ENCODE measurements at regions not wholly inside any gene's neighbourhood (a gene's known extent, or its start where the extent isn't known, plus 50 kb on each side); places are given as distances from the start of the nearest gene placed in this dataset.

DNA sequence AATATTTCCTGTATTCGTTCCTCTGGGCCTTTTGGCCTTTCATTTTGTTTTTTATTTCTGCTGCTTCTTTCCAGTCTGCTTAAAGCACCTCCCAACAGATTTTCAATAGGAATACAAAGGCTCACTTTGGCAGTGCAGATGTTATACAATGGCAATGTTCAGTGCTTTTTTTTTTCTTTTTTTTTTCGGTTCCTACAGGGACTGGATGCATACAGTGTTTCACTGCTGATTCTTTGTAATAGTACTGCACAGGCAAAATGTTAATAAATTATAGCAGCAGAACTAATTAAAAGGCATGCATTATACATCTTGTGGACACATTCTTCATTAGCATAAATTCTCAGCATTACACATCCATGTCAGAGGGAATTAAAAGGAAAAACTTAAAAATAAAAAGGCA lies 356.6 kb upstream of the C9orf72 start:
- DNase-seq, result no peak

DNA sequence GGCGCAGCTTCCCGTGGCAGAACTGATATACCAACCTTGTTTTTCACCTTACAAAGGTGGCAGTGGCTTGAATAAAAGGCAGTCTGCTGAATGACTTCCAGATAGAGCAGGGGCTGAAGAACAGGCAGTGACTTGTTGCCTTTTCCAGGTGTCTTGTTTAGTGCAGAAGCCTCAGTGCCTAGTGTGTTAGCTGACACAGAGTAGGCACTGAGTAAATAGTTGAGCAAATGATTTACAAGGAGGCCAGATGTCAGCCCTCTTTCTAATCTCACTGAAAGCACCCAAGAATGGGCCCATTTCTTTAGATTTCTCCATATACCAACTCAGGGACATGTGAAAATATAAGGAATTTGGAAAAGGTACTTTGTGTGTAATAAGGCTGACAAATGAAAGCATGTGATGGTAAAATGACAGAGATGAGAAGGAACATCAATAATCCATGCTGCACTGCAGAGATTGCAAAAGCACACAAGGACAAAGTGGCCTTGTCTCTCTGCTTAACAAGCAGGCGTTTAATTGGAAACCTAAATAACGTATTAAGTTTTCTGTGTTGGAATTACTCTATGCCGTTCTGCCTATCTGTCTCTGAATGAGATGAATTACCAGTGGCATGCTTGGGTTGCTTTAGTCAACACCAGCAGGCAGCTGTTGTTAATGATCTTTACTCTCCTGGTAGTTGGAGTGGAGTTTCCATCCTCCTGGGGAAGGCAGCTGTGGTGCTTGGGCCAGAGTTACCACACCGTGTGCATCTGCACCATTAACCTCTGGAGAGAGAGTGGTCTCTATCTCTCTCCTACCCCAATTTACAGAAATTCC lies 360.1 kb upstream of the C9orf72 start:
- DNase-seq, result peak; percentile 74

DNA sequence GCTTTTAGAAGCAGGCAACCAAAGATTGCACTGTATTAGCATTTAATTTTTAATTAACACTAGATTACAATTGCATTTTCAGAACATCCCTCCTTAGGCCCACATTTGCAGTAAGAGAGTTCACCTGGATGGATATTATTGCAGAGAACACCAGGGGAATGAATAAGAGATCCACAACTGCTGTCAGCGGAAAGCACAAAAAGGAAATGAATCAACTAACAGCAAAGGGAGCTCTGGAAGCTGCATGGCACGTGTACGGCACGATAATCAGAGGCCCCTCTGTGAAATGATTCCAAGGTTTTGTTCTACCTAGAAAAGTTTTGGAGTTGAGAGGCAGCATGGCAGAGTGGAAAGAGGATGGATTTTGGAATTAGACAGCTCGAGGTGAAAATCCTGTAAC lies 361.2 kb upstream of the C9orf72 start:
- no peak for DNase-seq

- DNase-seq, result no peak
These were observed 365.9 kb upstream of the C9orf72 start for GRCh38 chr9:27939186-27939585.

- no peak for DNase-seq
These were observed 367.3 kb upstream of the C9orf72 start for GRCh38 chr9:27940535-27940934.

GRCh38 chr9:27943501-27943900 lies 370.2 kb upstream of the C9orf72 start:
- DNase-seq, result no peak

- no peak for DNase-seq
These were observed 372.1 kb upstream of the C9orf72 start for GRCh38 chr9:27945386-27945785.

- no peak for DNase-seq
These were observed 377.1 kb upstream of the C9orf72 start for GRCh38 chr9:27950382-27950781.

GRCh38 chr9:27954858-27955257 lies 381.6 kb upstream of the C9orf72 start:
- DNase-seq, result no peak

DNA sequence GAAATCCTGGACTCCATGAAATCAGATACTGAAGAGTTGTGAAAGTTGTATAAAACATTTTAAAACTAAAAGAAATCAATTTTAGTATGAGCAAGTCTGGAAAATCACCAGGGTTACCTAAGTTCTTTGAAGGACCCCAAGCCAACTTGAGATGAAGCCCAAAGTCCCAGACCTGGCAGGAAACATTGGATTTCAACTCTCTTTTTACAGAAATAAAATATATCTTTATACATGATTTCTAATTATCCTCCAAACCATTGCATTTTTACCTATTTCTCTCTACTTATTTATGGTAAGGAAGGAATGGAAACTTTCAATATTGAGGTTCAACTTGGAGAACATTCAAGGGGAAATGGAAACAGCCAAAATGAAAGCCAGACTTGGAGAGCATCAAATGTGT lies 390.6 kb upstream of the C9orf72 start:
- DNase-seq, result no peak

DNA sequence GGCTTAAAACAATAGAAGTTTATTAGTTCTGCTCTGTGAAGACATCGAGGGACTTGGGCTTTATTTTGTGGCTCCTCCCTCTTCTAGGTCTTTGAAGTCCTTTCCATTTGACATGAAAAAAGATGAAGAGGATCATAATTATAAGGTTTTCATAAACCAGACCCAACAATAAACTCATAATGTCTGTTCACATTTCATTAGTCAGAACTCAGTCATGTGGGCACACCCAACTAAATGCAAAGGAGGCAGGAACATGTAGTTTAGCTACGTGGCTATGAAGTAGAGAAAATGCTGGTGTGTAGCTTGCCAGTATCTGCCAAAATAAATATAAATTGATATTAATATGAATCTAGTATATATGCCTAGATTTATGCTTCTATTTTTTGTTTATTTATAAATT lies 393.9 kb upstream of the C9orf72 start:
- no peak for DNase-seq

DNA sequence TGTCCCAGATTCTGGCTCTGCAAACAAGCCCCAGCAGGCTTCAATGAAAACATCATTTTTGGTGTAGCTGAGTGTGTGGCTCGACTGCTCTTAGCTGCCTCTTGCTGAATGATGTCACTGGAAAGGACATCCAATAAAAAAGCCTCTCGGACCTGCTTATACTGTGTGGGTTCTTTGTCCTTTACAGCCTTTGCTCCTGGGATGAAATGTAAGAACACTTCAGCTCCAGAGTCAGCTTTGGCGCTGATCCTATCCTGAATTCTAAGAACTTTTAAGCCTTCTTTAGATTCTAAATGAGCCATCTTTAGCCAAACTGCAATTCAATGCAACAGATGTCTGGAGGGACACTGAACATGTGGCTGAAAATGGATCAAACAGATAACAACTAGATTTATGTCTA lies 404.6 kb upstream of the C9orf72 start:
- no peak for DNase-seq

DNA sequence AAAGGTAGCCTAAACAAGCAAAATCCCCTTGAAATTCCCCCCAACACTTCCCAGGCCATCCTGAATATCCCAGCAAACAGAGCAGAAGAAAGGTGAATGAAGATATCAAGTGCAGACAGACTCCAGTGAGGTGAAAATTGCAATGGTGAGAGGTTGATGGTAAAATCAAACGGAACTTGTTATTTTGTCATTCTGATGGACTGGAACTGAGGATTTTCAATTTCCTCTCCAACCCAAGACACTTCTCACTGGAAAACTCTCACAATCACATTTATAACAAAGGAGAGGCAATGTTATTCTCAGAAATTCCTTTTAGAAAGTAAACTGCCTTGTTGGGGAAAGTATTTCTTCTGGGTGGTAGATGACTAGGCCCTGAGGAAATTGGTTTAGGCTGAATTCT lies 412.4 kb upstream of the C9orf72 start:
- DNase-seq, result no peak

DNA sequence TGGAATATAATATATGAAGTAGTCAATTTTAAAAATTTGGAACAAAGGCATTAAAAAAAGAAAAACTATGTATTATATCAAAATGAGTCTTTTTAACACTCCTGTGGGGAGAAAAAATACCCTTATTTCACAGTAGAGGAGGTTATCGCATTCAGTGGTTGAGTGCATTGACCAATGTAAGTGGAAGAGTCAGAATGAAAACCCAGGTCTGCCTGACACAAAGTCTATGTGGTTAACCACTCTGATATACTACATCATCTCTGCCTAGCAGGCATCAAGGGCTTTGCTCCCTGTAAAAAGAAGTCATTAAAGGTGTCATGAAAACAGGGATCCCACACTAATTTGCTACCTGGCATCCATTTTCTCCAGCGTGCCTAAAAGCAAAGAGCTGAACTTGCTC lies 417.2 kb upstream of the C9orf72 start:
- no peak for DNase-seq

DNA sequence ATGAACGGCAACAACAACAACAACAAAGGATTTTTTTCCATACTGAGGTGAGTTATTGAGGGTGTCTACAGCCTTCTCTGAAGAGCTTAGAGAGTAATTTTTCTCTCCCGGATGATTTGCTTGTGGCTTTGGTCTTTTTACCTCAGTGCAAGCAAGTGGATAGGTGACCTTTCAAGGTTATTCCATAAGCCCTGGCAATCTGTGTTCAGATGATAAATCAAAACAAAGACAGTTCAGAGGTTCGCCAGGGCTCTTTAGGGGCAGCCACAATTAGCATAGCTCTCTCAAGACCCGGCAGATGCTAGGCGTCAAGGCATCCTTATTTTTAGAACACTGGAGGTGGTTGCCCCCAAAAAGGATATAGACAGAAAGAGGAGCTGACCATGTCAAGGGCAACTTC lies 417.9 kb upstream of the C9orf72 start:
- no peak for DNase-seq

DNA sequence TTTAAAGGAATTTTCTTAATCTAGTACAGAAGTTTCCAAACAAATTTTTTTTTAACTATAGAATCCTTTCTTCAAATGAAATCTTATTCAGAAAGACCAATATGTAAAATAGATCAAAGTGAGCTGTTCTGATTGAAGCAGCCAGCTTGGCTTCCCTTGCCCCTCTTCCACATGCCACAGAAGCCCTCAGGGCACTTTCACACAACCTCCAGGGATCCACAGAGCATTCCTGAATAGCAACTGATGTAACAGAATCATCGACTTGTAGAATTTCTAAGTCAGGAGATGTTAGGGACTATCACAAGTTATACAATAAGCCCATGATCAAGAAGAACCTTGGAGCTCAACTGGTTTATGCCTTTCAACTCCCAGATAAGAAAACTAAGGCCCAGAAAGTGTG lies 427.8 kb upstream of the C9orf72 start:
- no peak for DNase-seq

DNA sequence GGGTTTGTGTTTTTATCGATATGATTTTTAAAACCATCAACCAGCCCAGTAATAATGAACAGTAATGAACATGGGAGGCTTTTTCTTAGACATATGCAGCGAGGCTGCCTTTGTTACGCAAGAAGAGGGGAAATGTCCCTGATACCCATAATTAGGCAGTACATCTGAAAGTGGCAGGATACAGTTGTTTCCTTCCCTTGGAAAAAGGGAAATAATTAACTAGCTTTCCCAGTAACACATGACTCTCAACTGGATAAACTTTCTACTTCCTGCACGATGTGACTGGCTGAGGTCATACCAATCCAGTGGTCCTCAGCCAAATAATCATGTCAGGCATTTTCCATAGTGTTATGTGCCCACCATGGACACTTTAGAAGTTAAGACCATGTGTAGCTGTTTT lies 431.6 kb upstream of the C9orf72 start:
- DNase-seq, result no peak

DNA sequence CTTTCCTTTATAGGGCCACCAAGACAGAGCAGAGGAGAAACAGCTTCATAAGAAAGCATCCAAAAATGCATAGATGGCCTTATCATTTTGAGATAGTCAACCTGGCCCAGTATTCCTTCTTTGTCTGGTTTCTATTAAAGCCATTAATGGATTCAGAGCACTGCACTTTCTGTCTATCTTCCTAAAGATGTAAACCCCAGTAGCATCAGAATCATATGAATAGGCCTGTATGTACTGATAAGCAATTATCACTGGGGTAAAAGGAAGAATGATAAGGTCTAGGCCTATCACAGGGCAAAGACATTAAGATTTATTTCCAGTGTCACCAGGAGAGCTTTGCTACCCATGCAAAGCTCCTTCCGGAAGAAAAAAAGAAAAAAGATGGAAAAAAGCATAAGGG lies 432.5 kb upstream of the C9orf72 start:
- DNase-seq, result no peak

DNA sequence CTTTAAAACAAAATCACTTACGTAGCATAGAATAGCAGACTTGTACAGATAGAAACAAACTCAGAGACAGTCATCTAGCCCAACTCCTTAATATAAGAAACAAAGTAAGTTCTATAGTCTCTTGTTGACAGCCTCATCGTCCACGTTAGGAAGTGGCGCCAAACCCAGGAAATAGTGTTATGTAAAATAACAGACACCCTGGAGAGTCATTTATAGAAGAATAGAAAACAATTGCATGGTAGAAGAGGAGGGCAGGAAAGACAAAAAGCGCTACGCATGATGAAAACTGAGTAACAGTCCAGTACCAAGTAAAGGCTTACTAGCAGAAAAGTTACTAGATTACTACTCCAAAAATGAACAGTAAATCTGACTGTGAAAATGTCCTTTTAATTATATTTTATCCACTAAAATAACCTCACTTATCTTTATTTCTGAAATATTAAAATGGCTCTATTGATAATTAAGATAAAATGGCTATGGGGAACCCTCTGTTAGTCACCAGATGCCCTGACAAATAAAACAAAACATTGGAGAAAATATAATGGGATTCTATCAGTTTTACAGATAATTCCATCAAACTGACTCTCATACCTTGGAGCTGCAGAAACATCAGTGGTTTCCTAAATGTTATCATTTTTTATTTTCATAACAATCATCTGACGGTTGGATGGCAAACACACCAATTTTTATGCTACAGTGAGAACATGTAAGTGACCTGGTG lies 434.0 kb upstream of the C9orf72 start:
- DNase-seq, result no peak

DNA sequence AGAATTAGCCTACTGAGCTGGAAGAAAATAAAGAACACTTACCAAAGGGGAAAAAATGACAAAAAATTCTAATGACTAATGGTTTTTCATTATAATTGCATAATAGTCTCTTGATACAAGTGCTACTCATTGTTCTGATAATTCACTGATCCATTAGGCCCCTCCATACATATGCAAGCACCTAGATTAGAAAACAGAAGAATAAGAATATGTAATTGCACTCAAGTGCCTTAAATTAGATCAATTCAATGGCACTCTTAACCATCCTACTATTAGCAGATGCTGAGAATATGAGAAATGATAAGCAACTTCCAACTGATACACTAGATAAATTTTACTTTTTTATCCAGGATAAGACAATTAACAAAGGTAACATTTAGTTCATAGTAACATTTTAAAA lies 440.9 kb upstream of the C9orf72 start:
- DNase-seq, result no peak

DNA sequence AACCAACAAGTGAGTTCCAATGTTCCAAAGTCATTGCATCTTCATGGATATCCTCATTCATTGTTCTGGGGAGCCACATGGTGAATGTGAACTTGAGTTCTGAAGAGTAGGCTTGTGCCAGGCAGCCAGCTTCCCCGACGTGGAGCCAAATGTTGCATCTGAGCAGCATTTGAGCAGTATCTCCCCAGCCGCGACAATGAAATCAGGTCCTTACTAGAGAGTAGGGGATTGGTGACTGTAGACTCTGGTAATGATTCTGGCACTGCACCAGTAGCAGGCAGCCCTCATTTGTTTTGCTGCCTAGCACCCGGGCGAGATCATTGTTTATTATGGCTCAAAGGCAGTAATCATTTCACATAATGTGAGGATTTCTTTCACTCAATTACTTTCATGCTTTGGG lies 451.4 kb upstream of the C9orf72 start:
- no peak for DNase-seq

DNA sequence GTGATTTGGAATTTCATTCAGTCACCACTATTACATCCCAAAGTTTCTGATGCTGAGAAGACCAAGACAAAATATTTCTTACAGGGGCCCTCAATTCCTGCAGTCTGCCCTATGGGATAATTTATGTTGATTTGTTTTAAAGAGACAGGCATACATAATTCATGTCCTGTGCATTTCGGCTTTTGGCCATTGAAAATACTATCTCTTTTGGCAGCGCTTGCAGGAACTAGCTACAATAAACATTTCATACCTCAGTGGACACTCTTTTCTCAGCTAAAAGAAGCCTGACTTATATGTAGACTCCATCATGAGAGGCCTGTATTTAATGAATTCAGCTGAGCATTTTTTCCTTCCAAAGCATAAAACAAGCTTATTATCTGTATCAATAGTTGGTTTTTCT lies 451.9 kb upstream of the C9orf72 start:
- DNase-seq, result no peak

GRCh38 chr9:28031521-28032267 lies 458.4 kb upstream of the C9orf72 start:
- no peak for DNase-seq

- DNase-seq, result no peak
These were observed 458.9 kb upstream of the C9orf72 start for GRCh38 chr9:28032268-28032590.
